ENCODE measurements at regions not wholly inside any gene's neighbourhood (a gene's known extent, or its start where the extent isn't known, plus 50 kb on each side); places are given as distances from the start of the nearest gene placed in this dataset.
"Not testable (repeated sequence)": the region's sequence is repeated elsewhere in the genome, so short reads cannot be mapped to it uniquely, and the experiment has no call there.

- DNase-seq (ENCODE audit: low read depth, low spot score), result no peak
These were observed 317.7 kb upstream of the ESRRG start for GRCh38 chr1:217040711-217041455.

DNA sequence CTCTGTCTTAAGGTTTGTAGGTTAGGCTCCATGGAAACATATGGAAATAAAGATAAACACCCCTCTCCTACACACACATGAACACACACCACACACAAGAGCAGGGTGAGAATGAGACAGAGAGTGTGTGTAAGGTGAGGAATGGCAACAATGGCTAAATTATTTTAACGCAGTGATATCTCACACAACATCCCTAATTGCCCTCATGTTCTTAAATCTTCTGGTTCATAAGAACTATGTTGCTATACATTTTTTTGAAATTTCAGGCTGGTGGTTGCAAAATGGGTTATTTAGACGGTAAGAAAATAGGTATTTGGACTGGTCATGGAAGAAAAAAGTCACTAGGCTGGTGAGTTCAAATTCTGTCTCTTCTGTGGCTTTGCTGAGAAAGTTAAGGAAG is 316.7 kb upstream of the ESRRG start:
- no peak for DNase-seq (ENCODE audit: low read depth, low spot score)

- DNase-seq (ENCODE audit: low read depth, low spot score), result not testable (repeated sequence)
These were observed 315.9 kb upstream of the ESRRG start for GRCh38 chr1:217039139-217039538.

DNA sequence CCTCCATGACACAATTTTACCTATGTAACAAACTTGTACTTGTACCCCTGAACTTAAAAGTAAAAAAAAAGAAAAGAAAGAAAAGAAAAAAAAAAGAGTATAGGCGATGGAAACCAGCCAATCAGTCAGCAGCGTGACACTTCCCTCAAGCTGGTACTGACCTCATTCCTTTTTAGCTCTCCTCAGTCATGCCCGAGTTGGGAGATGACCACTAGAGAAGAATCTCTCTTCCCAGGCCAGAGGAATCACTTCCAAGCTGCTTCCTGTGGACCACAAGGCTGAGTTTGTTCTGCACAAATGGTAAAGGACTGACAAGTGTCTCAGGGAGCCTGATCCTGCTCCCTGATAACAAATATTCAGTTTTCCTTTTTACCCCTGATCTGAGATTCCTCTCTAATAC is 313.5 kb upstream of the ESRRG start:
- DNase-seq (ENCODE audit: low read depth, low spot score), result no peak

GRCh38 chr1:217032715-217033367 is 309.6 kb upstream of the ESRRG start:
- DNase-seq (ENCODE audit: low read depth, low spot score), result no peak

- DNase-seq (ENCODE audit: low read depth, low spot score), result no peak
These were observed 306.3 kb upstream of the ESRRG start for GRCh38 chr1:217029281-217030157.

- no peak for DNase-seq (ENCODE audit: low read depth, low spot score)
These were observed 304.3 kb upstream of the ESRRG start for GRCh38 chr1:217027403-217028080.

DNA sequence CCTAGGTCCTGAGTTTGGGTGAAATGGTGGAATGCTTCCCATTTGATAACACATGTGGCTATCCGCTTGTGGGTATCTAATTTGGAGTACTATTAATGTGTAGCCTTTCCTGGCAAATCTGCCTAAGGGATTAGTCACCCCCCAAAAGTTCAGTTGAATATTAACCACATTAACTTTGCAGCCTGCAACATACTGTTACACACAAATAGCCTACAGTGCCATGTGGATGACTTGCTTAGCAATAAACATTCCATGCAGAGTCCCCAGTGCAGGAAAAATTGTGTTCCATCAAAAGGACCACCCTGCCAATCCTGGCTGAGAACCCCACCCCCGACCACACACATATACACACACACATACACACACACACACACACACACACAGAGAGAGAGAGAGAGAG is 303.3 kb upstream of the ESRRG start:
- no peak for DNase-seq (ENCODE audit: low read depth, low spot score)

DNA sequence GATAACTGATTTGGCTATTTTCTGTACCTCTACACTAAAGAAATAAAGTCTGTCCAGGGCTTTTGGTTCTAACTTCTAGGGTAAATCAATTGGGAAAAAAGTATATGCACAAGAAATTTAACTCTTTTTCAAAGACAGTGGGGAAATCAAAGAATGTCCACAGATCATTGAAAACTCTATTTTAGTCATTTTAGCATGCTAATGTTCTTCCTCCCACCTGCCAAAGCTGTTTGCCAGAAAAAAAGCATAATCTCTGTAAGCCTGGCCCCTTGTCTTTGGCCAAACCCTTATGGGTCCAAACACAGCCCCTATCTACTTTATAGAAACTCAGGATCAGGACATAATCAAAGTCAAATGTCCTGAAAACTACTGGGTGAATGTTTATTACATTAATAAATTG is 302.2 kb upstream of the ESRRG start:
- no peak for DNase-seq (ENCODE audit: low read depth, low spot score)

DNA sequence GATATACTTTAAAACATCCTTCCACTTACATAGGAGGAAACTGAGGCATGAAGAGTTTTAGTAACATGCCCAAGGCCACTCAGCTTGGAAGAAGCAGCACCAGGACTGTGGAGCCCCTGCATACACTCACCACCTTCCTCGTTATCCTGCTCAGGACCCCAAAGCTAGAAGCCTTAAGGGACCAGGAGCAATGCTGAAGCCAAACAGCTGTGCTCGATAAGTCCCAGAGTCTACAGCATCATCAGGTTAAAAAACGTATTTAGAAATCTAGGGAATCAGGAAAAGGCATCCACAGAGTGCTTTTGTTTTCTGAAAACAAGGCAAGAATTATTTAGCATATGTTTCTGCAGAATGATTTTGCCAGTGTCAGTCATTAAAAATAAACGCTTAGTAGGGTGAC is 301.7 kb upstream of the ESRRG start:
- no peak for DNase-seq (ENCODE audit: low read depth, low spot score)

GRCh38 chr1:217021956-217022355 is 298.7 kb upstream of the ESRRG start:
- DNase-seq (ENCODE audit: low read depth, low spot score), result no peak

DNA sequence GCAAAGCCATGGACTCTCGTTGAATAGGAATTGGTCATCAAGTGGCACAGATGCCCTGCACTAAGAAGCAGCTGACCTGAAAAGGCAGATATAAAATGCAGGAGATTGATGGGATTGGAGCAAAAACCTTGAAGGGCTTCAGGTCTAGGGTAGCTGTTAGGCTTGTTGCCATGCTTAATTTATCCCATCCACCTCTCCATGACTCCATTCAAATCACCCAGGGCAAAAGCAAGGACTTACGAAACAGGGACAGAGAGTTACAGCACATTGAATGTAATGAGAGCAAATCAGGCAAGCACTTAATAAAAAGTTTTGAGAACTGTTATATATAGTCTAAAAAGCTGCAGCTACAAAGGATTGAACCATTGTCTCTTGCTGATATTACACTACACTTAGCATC is 298.2 kb upstream of the ESRRG start:
- DNase-seq (ENCODE audit: low read depth, low spot score), result no peak

- DNase-seq (ENCODE audit: low read depth, low spot score), result no peak
These were observed 296.2 kb upstream of the ESRRG start for GRCh38 chr1:217019475-217019874.

DNA sequence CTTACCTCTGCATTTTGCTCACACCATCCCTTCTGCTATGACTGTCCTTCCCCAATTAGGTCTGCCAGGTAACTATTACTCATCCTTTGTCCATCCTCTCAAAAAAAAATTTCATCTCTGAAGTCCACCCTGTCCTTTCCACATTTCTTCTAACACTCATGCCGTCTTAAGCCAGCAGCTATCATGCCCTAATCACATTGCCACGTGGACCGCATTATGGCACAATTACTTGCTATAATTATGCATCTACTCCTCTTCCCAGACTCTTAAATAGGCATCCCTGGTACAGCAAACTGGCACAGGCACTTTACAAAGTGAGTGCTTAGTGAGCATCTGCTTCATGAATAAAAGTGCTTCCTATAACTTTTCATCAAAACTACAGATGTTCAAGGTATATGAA is 295.4 kb upstream of the ESRRG start:
- DNase-seq (ENCODE audit: low read depth, low spot score), result no peak

GRCh38 chr1:217017165-217017564 is 293.9 kb upstream of the ESRRG start:
- no peak for DNase-seq (ENCODE audit: low read depth, low spot score)

- DNase-seq (ENCODE audit: low read depth, low spot score), result no peak
These were observed 290.8 kb upstream of the ESRRG start for GRCh38 chr1:217014066-217014465.

- no peak for DNase-seq (ENCODE audit: low read depth, low spot score)
These were observed 289.4 kb upstream of the ESRRG start for GRCh38 chr1:217012659-217013058.

DNA sequence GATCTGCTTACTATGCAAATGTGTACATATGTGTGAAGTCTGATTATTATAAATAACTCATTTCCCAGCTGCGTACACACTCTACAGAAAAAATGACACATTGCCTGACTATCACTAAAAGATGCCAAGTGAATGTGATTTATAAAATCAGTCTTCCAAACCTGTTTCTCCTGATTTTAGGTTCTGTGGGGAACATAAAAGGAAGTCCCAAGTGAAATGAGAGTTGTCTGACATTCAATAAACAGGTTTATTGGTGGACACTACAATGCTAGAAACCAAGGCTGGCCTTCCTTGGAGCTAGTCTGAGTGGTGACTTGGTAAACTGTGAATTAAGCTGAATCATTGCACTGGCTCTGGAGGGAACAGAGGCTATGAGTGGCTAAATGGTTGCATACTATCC is 287.9 kb upstream of the ESRRG start:
- no peak for DNase-seq (ENCODE audit: low read depth, low spot score)

DNA sequence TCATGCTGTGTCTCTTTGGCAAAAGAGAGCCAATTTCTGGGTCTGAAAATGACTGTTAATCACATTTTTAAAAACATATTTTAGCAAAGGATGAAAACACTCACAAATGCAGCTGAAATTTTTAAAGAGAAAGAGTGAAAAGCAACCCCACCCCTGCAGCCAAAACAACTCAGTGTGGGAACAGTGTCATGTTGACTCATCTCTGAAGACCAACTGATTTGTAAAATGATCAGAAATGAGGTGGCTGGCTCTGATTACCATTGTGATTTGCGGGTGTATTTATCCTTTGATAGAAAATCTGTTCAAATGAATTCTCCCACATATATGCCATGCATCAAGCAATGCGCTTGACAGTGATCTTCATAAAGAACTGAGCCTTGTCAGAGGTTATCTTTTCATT is 287.0 kb upstream of the ESRRG start:
- DNase-seq (ENCODE audit: low read depth, low spot score), result no peak

DNA sequence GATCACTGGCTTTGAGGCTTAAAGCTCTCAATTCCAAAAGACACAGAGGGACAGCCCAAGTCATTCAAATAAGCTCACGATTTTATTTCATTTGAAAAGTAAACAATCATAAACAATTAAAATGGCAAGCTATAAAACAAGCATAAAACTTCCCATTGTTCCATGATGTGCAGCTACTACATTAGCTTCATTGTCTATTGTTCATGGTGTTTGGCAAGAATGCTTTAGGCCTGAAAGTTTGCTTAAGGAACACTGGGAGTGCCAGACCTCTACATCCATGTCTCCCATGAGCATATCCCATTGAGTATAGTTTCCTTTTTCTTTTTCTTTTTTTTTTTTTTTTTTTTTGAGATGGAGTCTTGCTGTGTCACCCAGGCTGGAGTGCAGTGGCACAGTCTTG is 286.1 kb upstream of the ESRRG start:
- no peak for DNase-seq (ENCODE audit: low read depth, low spot score)

- DNase-seq (ENCODE audit: low read depth, low spot score), result no peak
These were observed 281.7 kb upstream of the ESRRG start for GRCh38 chr1:217004776-217005436.
